ENCODE measurements at regions not wholly inside any gene's neighbourhood (a gene's known extent, or its start where the extent isn't known, plus 50 kb on each side); places are given as distances from the start of the nearest gene placed in this dataset.

GRCh38 chr16:86203557-86204275 is 304.8 kb downstream of the IRF8 start:
- no peak overlapping the region for H3K4me3 ChIP-seq (ENCODE audit: low read length)
- no peak for TF ChIP-seq CTCF (conservative IDR thresholded peaks at IDR 0.05; ENCODE audit: low read length)
- DNase-seq (ENCODE audit: low read depth), result no peak

GRCh38 chr16:86205521-86206245 is 304.6 kb upstream of the FOXF1 start:
- TF ChIP-seq CTCF (conservative IDR thresholded peaks at IDR 0.05; ENCODE audit: low read length), result no peak
- DNase-seq (ENCODE audit: low read depth), result no peak
- H3K4me3 ChIP-seq (ENCODE audit: low read length), result no peak overlapping the region

GRCh38 chr16:86207350-86207749 is 303.0 kb upstream of the FOXF1 start:
- DNase-seq (ENCODE audit: low read depth), result no peak
- H3K4me3 ChIP-seq (ENCODE audit: low read length), result no peak overlapping the region
- no peak for TF ChIP-seq CTCF (conservative IDR thresholded peaks at IDR 0.05; ENCODE audit: low read length)

- DNase-seq (ENCODE audit: low read depth), result no peak
- no peak overlapping the region for H3K4me3 ChIP-seq (ENCODE audit: low read length)
- TF ChIP-seq CTCF (conservative IDR thresholded peaks at IDR 0.05; ENCODE audit: low read length), result no peak
These were observed 301.1 kb upstream of the FOXF1 start for GRCh38 chr16:86209202-86209601.

GRCh38 chr16:86210403-86211193 is 299.7 kb upstream of the FOXF1 start:
- no peak for DNase-seq (ENCODE audit: low read depth)
- no peak overlapping the region for H3K4me3 ChIP-seq (ENCODE audit: low read length)
- no peak for TF ChIP-seq CTCF (conservative IDR thresholded peaks at IDR 0.05; ENCODE audit: low read length)

- no peak for DNase-seq (ENCODE audit: low read depth)
- H3K4me3 ChIP-seq (ENCODE audit: low read length), result no peak overlapping the region
- TF ChIP-seq CTCF (conservative IDR thresholded peaks at IDR 0.05; ENCODE audit: low read length), result no peak
These were observed 299.1 kb upstream of the FOXF1 start for GRCh38 chr16:86211265-86211664.
